K562 (cell line): ENCODE measurements at regions not wholly inside any gene's neighbourhood (a gene's known extent, or its start where the extent isn't known, plus 50 kb on each side); places are given as distances from the start of the nearest gene placed in this dataset.
"Not testable (repeated sequence)": the region's sequence is repeated elsewhere in the genome, so short reads cannot be mapped to it uniquely, and the experiment has no call there.

Source experiments
- ATAC-seq: fragments of 200-7000 bp; cut with Tn5 transposase; 3 replicates; pipeline ENCODE4 v1.9.1; 2020; ENCODE audit warnings: moderate library complexity
- BruUV-seq: library from RNA; stranded (reverse); fragments of 400-500 nt; replicated peaks from 2 replicates; lab custom pipeline; 2021; lab: Mats Ljungman, UMichigan
- CTCF ChIA-PET: fragments of 300-600 bp; formaldehyde crosslinking; extraction: SDS; loops from one replicate; lab custom pipeline; 2021; ENCODE audit warnings: low intra/inter-chr PET ratio; lab: Yijun Ruan, JAX
- POLR2A ChIA-PET: fragments of 300-600, 350-650 bp; sonication (Branson Sonifier 250); formaldehyde crosslinking; extraction: SDS; loops from one replicate; lab custom pipeline; 2021; ENCODE audit warnings: antibody characterized with exemption, inconsistent platforms; lab: Yijun Ruan, JAX
- DNase-seq, 4 experiments: peaks; one replicate each; pipeline versions ENCODE4 v3.0.0 to v3.0.0-alpha.2; 2011 to 2018; ENCODE audit warnings: low spot score in 3 of 4, mixed read lengths in 3 of 4; ENCODE audit errors: extremely low read depth in 1 of 4
- FAIRE-seq: peaks from 2 replicates; lab custom pipeline; 2011; peaks lifted over from hg19 to GRCh38; lab: Jason Lieb, UNC
- H2AFZ ChIP-seq: 2 replicates; pipeline ENCODE4 v1.6.0; 2011; ENCODE audit warnings: low read depth, low read length, control low read depth, inconsistent platforms
- H3K27ac ChIP-seq: fragments of 200-600 bp; 3 replicates; pipeline ENCODE4 v1.8.0; 2011; ENCODE audit warnings: low read depth, mild to moderate bottlenecking, control low read depth, inconsistent platforms, low read length, moderate library complexity, mixed read lengths; ENCODE audit errors: extremely low read depth
- H3K27me3 ChIP-seq, 2 experiments: fragments of 300-600 bp in 1 of 2; 2 replicates in 1 of 2; 3 replicates in 1 of 2; pipeline versions ENCODE4 v1.6.0 to v1.8.0; 2011; ENCODE audit warnings: inconsistent platforms in 2 of 2, low read length in 2 of 2, mild to moderate bottlenecking in 1 of 2, mixed read lengths in 1 of 2, moderate library complexity in 1 of 2; ENCODE audit not compliant: control insufficient read depth in 2 of 2, insufficient read depth in 2 of 2
- H3K36me3 ChIP-seq: fragments of 300-600 bp; 3 replicates; pipeline ENCODE4 v1.8.0; 2011; ENCODE audit warnings: mild to moderate bottlenecking, low read length, inconsistent platforms; ENCODE audit not compliant: control insufficient read depth, insufficient read depth
- H3K4me1 ChIP-seq, 2 experiments: fragments of 200-600 bp in 1 of 2; replicated peaks in 1 of 2; 2 replicates in 1 of 2; 3 replicates in 1 of 2; pipeline versions ENCODE4 v1.5.1 to v1.8.0; 2011; ENCODE audit warnings: inconsistent platforms in 2 of 2, low read length in 2 of 2, mild to moderate bottlenecking in 1 of 2, mixed read lengths in 1 of 2, moderate library complexity in 1 of 2; ENCODE audit not compliant: control insufficient read depth in 2 of 2, insufficient read depth in 2 of 2
- H3K4me2 ChIP-seq: 2 replicates; pipeline ENCODE4 v1.6.1; 2011; ENCODE audit warnings: low read length, control low read depth, inconsistent platforms, mixed read lengths; ENCODE audit not compliant: insufficient read depth
- H3K4me3 ChIP-seq: fragments of 200-600 bp; sonication (generic), shearing (Covaris generic); 2 replicates; pipeline ENCODE4 v1.5.1; 2016; ENCODE audit warnings: control low read depth, inconsistent platforms
- H3K79me2 ChIP-seq: fragments of 200-600 bp; 3 replicates; pipeline ENCODE4 v1.8.0; 2011; ENCODE audit warnings: low read length, inconsistent platforms; ENCODE audit not compliant: control insufficient read depth, insufficient read depth
- H3K9ac ChIP-seq, 2 experiments: 2 replicates each; pipeline versions ENCODE4 v1.6.0 to v1.6.1; 2011; ENCODE audit warnings: low read depth in 2 of 2, low read length in 2 of 2, control low read depth in 1 of 2, inconsistent platforms in 1 of 2, mild to moderate bottlenecking in 1 of 2, mixed read lengths in 1 of 2; ENCODE audit not compliant: insufficient read depth in 1 of 2
- H3K9me1 ChIP-seq: one replicate; pipeline ENCODE4 v1.6.0; 2011; ENCODE audit warnings: inconsistent platforms, mild to moderate bottlenecking, low read length, moderate library complexity; ENCODE audit not compliant: control insufficient read depth, insufficient read depth
- H3K9me3 ChIP-seq: replicated peaks from 2 replicates; pipeline ENCODE4 v1.5.1; 2011; ENCODE audit warnings: low read depth, low read length, inconsistent platforms; ENCODE audit not compliant: control insufficient read depth, insufficient read depth
- H4K20me1 ChIP-seq: replicated peaks from 2 replicates; pipeline ENCODE4 v1.6.1; 2011; ENCODE audit warnings: low read length, inconsistent platforms, mixed read lengths; ENCODE audit not compliant: control insufficient read depth, insufficient read depth
- BCL6 ChIP-seq: fragments of 250-450 bp; sonication (Bioruptor Pico); IDR thresholded peaks from 2 replicates; pipeline ENCODE4 v1.4.0; 2020
- BCOR ChIP-seq: fragments of 450-650 bp; IDR thresholded peaks from 2 replicates; pipeline ENCODE4 v1.6.1; 2016
- KDM2B ChIP-seq: fragments of 250-450 bp; sonication (Bioruptor Pico); IDR thresholded peaks from 2 replicates; pipeline ENCODE4 v1.8.0; 2021; ENCODE audit warnings: mild to moderate bottlenecking, moderate library complexity
- KLF16 ChIP-seq: IDR thresholded peaks from 2 replicates; pipeline ENCODE4 v1.6.1; 2016; ENCODE audit warnings: antibody characterized with exemption
- SMAD4 ChIP-seq: fragments of 250-450 bp; sonication (Bioruptor Pico); conservative IDR thresholded peaks from 2 replicates; pipeline ENCODE4 v1.8.0; 2021; ENCODE audit warnings: inconsistent platforms, mild to moderate bottlenecking, moderate library complexity
- WGBS: fragments of 100-300 bp; shearing (Covaris generic); methylation state at CpG from one replicate; pipeline ENCODE4 v1.1.6; 2016; ENCODE audit warnings: low coverage, mixed read lengths; ENCODE audit not compliant: insufficient coverage; ENCODE audit errors: missing lambda C conversion rate; 5-methylcytosine and 5-hydroxymethylcytosine counted together
- in situ Hi-C: fragments of 300-500 bp; cut with MboI; formaldehyde crosslinking; loops from 4 replicates; pipeline ENCODE4 v1.15.0; 2018; ENCODE audit warnings: inconsistent platforms, mixed read lengths
- intact Hi-C: fragments of 100-400 bp; cut with micrococcal nuclease; formaldehyde crosslinking; loops from 2 replicates; pipeline ENCODE4 v1.14.2; 2022
- TF ChIP-seq, protein P1 (sequence below): sonication (generic); formaldehyde crosslinking; IDR thresholded peaks from 2 replicates; pipeline ENCODE4 v1.9.0; 2022; ENCODE audit warnings: mild to moderate bottlenecking, missing genetic modification reagents
- TF ChIP-seq, protein P2 (sequence below): fragments of 250-450 bp; sonication (Bioruptor Pico); IDR thresholded peaks from 2 replicates; pipeline ENCODE4 v1.5.0; 2022; ENCODE audit warnings: mild to moderate bottlenecking

DNA sequence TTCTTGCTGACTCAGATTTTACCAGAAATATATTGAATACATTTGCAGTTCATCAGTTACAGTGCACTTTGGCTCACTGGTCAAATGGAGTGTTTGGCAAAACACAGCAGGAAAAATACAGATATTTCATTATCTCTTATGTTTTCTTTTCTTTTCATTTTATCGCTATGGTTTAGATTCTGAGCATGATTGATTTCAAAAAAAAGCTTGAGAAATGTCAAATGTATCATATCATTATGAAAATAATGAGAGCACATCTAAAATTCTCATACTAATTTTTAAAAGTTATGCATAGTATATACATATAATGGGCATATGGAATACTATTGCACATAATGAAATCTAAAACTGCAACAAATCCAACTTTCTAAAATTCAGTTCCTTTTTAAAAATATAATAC is 593.8 kb upstream of the PCDH7 start:
- TF ChIP-seq, protein P1, sequence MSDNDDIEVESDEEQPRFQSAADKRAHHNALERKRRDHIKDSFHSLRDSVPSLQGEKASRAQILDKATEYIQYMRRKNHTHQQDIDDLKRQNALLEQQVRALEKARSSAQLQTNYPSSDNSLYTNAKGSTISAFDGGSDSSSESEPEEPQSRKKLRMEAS = no peak
- no peak for TF ChIP-seq KDM2B (CRISPR knock-in tag)
- no peak for TF ChIP-seq BCOR
- no peak for TF ChIP-seq SMAD4 (CRISPR knock-in tag)
- TF ChIP-seq, protein P2, sequence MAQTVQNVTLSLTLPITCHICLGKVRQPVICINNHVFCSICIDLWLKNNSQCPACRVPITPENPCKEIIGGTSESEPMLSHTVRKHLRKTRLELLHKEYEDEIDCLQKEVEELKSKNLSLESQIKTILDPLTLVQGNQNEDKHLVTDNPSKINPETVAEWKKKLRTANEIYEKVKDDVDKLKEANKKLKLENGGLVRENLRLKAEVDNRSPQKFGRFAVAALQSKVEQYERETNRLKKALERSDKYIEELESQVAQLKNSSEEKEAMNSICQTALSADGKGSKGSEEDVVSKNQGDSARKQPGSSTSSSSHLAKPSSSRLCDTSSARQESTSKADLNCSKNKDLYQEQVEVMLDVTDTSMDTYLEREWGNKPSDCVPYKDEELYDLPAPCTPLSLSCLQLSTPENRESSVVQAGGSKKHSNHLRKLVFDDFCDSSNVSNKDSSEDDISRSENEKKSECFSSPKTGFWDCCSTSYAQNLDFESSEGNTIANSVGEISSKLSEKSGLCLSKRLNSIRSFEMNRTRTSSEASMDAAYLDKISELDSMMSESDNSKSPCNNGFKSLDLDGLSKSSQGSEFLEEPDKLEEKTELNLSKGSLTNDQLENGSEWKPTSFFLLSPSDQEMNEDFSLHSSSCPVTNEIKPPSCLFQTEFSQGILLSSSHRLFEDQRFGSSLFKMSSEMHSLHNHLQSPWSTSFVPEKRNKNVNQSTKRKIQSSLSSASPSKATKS (CRISPR knock-in tag) = no peak
- TF ChIP-seq KLF16 = no peak
- no peak for TF ChIP-seq BCL6 (CRISPR knock-in tag)
- Histone ChIP-seq H3K9me1 (no peaks in the 10 kb centered on the region), H3K4me3 (no peak overlapping the region), H4K20me1 (no peaks in the 10 kb centered on the region), H3K79me2 (no peaks in the 10 kb centered on the region), H3K4me2 (no peak overlapping the region), H3K9ac (no peak overlapping the region), H3K9me3 (no peaks in the 10 kb centered on the region), H3K36me3 (no peaks in the 10 kb centered on the region), H3K27me3 (no peaks in the 10 kb centered on the region), H2AFZ (no peak overlapping the region), H3K27ac (no peak overlapping the region), H3K4me1 (no peaks in the 10 kb centered on the region)
- CTCF ChIA-PET = no interaction called here
- intact Hi-C loops = no loop called here
- in situ Hi-C loops = no loop called here
- no TSS peak for BruUV-seq
- no peak for ATAC-seq
- POLR2A ChIA-PET = no interaction called here
- no peak for DNase-seq
- no peak for FAIRE-seq
- WGBS = 0% methylated on average over 1 of the region's 1 CpG

DNA sequence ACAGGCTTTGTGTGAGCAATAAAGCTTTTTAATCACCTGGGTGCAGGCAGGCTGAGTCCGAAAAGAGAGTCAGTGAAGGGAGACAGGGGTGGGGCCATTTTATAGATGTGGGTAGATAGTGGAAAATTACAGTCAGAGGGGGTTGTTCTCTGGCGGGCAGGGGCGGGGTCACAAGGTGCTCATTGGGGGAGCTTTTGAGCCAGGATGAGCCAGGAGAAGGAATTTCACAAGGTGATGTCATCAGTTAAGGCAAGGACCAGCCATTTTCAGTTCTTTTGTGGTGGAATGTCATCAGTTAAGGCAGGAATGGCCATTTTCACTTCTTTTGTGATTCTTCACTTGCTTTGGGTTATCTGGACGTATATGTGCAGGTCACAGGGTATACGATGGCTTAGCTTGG is 571.3 kb upstream of the PCDH7 start:
- BruUV-seq, ATAC-seq, intact Hi-C loops, H3K4me1 ChIP-seq, FAIRE-seq, H3K79me2 ChIP-seq, H3K9me1 ChIP-seq, H3K9me3 ChIP-seq, H3K9ac ChIP-seq, in situ Hi-C loops, H3K4me3 ChIP-seq, H4K20me1 ChIP-seq, H3K4me2 ChIP-seq, DNase-seq, CTCF ChIA-PET, H3K27me3 ChIP-seq, H3K27ac ChIP-seq, H2AFZ ChIP-seq, POLR2A ChIA-PET, H3K36me3 ChIP-seq: not testable (repeated sequence)
- 0% methylated on average over 5 of the region's 5 CpGs for WGBS

DNA sequence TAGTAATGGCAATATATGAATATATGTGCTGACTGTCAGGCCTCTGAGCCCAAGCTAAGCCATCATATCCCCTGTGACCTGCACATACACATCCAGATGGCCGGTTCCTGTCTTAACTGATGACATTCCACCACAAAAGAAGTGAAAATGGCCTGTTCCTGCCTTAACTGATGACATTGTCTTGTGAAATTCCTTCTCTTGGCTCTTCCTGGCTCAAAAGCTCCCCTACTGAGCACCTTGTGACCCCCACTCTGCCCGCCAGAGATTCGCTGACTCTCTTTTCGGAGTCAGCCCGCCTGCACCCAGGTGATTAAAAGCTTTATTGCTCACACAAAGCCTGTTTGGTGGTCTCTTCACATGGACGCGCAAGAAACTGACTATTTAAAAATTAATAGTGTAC is 570.6 kb upstream of the PCDH7 start:
- H3K4me3 ChIP-seq, FAIRE-seq, POLR2A ChIA-PET: not testable (repeated sequence)

More for the DNA sequence above, 570.6 kb upstream of the PCDH7 start:
- intact Hi-C loops, H3K79me2 ChIP-seq, H2AFZ ChIP-seq, H3K4me2 ChIP-seq, H4K20me1 ChIP-seq, BruUV-seq, H3K27ac ChIP-seq, H3K27me3 ChIP-seq, H3K36me3 ChIP-seq, DNase-seq, H3K4me1 ChIP-seq, H3K9me3 ChIP-seq, H3K9me1 ChIP-seq, H3K9ac ChIP-seq, CTCF ChIA-PET, in situ Hi-C loops, ATAC-seq: not testable (repeated sequence)
- 0% methylated on average over 7 of the region's 7 CpGs for WGBS
